GM18507 (cell line): ENCODE measurements at regions not wholly inside any gene's neighbourhood (a gene's known extent, or its start where the extent isn't known, plus 50 kb on each side); places are given as distances from the start of the nearest gene placed in this dataset.

Source experiments
- DNase-seq: peaks from one replicate; pipeline ENCODE4 v3.0.0; 2011; ENCODE audit warnings: low read depth; ENCODE audit not compliant: insufficient read length; ENCODE audit errors: extremely low spot score
- FAIRE-seq: peaks from 2 replicates; lab custom pipeline; 2011; peaks lifted over from hg19 to GRCh38; lab: Jason Lieb, UNC

GRCh38 chr7:69450456-69450855 is 147.8 kb upstream of the AUTS2 start:
- DNase-seq (no peak), FAIRE-seq (no peak)

- FAIRE-seq = no peak
- DNase-seq = no peak
These were observed 146.6 kb upstream of the AUTS2 start for GRCh38 chr7:69451715-69452114.

- DNase-seq = no peak
- FAIRE-seq = no peak
These were observed 145.5 kb upstream of the AUTS2 start for GRCh38 chr7:69452797-69453196.

- no peak for DNase-seq
- no peak for FAIRE-seq
These were observed 140.4 kb upstream of the AUTS2 start for GRCh38 chr7:69457595-69458504.

- FAIRE-seq (no peak), DNase-seq (no peak)
These were observed 134.2 kb upstream of the AUTS2 start for GRCh38 chr7:69464035-69464434.

GRCh38 chr7:69465262-69465661 is 133.0 kb upstream of the AUTS2 start:
- no peak for DNase-seq
- FAIRE-seq = no peak

- FAIRE-seq = no peak
- no peak for DNase-seq
These were observed 130.4 kb upstream of the AUTS2 start for GRCh38 chr7:69467826-69468225.

GRCh38 chr7:69476416-69476815 is 121.9 kb upstream of the AUTS2 start:
- no peak for FAIRE-seq

GRCh38 chr7:69482676-69483075 is 115.6 kb upstream of the AUTS2 start:
- DNase-seq (no peak), FAIRE-seq (no peak)

More at GRCh38 chr7:69476416-69476815, 121.9 kb upstream of the AUTS2 start:
- DNase-seq = no peak

GRCh38 chr7:69489533-69489932 is 108.7 kb upstream of the AUTS2 start:
- no peak for DNase-seq

GRCh38 chr7:69498671-69499070 is 99.6 kb upstream of the AUTS2 start:
- FAIRE-seq = no peak
- DNase-seq = no peak

More at GRCh38 chr7:69489533-69489932, 108.7 kb upstream of the AUTS2 start:
- no peak for FAIRE-seq

GRCh38 chr7:69502358-69502757 is 95.9 kb upstream of the AUTS2 start:
- DNase-seq (no peak), FAIRE-seq (no peak)

- FAIRE-seq = no peak
- no peak for DNase-seq
These were observed 93.4 kb upstream of the AUTS2 start for GRCh38 chr7:69504733-69505420.

GRCh38 chr7:69508736-69509135 is 89.5 kb upstream of the AUTS2 start:
- no peak for DNase-seq
- FAIRE-seq = no peak

GRCh38 chr7:69510114-69510513 is 88.2 kb upstream of the AUTS2 start:
- FAIRE-seq (no peak), DNase-seq (no peak)

- no peak for FAIRE-seq
- DNase-seq = no peak
These were observed 82.6 kb upstream of the AUTS2 start for GRCh38 chr7:69515495-69516212.

- no peak for FAIRE-seq
- DNase-seq = no peak
These were observed 81.9 kb upstream of the AUTS2 start for GRCh38 chr7:69516238-69516820.

GRCh38 chr7:69517985-69518704 is 80.1 kb upstream of the AUTS2 start:
- FAIRE-seq (no peak), DNase-seq (no peak)

- DNase-seq (no peak), FAIRE-seq (no peak)
These were observed 79.6 kb upstream of the AUTS2 start for GRCh38 chr7:69518705-69519077.
